Muscle of arm (tissue), 1 donor: ENCODE measurements at regions not wholly inside any gene's neighbourhood (a gene's known extent, or its start where the extent isn't known, plus 50 kb on each side); places are given as distances from the start of the nearest gene placed in this dataset.
"Not testable (repeated sequence)": the region's sequence is repeated elsewhere in the genome, so short reads cannot be mapped to it uniquely, and the experiment has no call there.

Experiments
- DNase-seq: peaks from one replicate; pipeline ENCODE4 v3.0.0-alpha.2; 2013

DNA sequence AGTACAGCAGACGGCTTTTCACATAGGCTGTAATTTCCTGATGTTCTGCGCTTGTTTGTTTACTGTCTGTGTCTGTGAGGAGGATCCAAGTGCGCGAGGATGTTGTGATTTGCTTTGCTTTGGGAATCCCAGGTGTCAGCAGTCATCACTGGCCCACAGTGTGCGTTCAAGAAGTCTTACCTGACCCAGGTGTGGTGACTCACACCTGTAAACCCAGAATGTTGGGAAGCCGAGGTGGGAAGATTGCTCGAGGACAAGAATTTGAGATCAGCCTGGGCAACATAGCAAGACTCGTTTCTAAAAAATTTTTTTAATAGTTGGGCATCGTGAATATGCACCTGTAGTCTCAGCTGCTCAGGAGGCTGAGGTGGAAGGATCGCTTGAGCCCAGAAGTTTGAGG is 110.7 kb downstream of the CRLF3 start:
- not testable (repeated sequence) for DNase-seq

DNA sequence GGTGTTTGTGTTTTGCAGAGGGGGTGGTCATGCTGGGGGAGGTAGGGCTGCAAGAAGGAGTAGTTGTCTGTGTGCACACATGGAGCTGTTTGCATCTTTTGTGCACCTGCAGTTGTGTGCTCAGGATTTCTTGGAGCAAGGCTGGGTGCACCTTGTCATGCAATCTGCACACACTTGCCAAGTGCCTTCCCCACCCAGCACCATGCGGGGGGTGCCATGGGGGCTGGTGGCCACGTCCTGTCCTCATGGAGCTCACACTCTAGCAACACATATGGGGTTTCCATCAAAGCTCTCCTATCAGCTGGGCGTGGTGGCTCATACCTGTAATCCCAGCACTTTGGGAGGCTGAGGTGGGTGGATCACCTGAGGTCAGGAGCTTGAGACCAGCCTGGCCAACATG is 111.6 kb downstream of the CRLF3 start:
- DNase-seq, result not testable (repeated sequence)

DNA sequence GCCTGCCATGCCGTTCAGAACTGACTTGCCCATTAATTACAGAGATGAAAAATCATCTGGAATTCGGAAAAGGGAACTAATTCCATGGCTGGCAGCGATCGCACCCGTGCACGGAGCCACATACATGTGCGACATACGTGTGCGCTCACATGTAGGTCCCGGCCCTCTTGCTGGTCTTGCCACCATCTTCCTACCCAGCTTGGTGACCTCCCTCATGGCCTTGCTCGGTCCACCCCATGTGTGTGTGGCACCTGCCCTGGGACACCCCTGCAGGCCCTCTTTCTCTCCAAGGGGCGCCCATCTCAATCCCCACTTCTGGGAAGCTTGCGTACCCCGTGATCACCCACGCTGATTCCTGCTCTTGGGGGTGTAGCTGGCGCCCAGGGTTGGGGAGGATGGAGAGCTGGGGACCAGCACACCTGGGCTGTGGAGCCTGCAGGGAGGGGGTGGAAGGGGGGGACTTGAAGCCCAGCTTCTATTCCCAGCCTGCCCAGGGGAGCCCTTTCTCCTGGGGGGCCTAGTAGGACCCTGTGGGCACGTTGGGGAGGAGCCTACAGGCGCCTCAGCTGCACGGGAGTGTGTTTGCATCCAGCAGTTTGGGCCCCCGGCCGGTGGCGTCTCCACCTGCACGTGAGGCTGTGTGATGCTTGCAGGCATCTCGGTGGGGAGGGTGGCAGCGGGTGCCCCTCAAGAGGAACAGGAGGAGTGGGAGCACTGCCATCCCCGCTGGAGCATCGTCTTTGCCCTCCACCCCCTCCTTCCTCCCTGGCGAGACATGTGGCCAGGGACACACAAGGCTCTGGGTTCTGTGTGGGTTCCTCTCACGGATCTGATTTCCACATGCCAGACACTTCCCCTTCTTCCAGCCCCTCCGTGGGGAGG is 112.6 kb downstream of the CRLF3 start:
- not testable (repeated sequence) for DNase-seq

DNA sequence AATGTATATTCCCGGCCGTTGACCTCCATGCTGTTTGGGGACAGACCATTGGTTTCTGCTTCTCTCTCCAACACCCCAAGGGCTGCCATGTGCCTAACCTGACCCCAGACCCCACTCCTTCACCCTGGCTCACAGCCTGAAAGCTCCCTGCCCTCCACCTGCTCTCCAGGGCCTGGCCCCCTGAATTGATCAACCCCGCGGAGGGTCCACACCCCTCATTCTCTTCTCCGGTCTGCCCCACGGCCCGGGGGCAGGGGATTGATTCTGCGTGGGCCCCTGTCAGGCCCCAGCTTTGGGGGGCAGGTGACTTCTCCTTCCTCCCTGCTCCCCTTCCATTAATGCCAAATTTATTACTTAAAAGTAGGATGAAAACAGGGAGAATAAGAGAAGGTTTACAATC is 113.3 kb downstream of the CRLF3 start:
- DNase-seq, result not testable (repeated sequence)

DNA sequence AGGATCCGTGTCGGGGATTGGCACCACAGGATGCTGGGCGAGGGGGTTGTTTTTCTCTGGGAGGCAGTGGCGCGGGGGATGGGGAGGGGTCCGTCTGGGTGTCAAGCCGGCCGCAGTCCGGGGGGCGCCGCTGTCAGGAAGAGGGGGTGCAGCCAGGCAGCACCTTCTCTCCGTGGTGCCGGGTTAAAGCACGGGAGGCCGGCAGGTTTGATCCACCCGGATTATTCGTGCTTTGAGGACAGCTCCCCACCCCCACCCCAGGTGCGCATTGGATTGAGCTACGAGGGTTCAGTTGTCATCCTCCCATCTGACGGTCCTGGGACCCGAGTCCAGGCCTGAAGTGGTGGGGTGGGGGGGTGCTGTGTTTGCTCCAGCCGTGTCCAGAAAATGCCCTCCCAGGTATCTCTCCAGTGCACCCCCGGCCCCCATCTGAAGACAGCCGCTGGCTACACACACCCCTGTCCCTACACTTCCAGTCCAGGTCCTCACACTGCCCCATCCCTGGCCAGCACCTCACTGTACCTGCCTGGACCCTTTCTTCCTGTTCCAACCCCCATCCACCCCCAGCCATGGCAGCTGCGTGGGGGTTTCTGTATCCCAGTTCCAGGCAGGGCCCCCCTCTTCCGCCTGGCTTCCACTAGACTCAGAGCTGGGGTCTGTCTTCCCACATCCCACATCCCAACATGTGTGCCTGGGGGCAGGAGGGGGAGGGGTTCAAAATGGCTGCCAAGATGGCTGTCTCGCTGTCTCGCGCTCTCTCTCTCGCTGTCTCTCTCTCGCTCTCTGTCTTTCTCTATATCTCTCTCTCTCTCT is 114.0 kb downstream of the CRLF3 start:
- not testable (repeated sequence) for DNase-seq

DNA sequence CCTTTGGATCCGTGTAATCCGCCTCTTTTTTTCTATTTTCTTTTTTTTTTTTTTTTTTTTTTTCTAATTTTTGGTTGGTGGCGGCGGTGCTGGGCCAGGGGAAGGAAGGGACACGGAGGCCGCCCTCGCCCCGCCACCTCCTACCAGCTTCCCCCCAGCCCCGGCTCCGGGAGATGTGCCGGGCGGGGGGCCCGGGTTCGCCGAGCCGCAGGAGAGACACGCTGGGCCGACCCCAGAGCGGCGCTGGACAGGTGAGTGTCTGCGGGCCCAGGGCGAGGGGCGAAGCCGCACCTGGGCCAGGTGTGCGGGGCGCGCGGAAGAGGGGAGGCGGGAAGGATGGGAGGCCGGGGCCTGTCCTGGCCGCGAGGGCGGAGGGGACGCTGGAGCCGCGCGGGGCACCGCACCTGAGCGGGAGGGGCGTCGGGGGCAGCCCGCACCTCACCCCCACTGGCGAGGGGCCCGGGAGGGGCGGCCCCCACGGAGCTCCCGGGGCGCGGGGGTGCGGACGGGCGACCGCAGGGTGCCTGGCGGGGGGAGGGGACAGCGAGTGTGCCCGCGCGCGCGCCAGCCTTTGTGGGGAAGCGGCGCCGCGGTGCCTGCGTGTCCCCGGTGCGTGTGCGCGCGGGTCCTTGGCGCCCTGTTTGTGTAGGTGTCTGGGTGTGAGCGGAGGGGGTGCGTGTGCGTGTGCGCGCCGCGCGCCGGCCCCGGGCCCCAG is 114.8 kb downstream of the CRLF3 start:
- not testable (repeated sequence) for DNase-seq

DNA sequence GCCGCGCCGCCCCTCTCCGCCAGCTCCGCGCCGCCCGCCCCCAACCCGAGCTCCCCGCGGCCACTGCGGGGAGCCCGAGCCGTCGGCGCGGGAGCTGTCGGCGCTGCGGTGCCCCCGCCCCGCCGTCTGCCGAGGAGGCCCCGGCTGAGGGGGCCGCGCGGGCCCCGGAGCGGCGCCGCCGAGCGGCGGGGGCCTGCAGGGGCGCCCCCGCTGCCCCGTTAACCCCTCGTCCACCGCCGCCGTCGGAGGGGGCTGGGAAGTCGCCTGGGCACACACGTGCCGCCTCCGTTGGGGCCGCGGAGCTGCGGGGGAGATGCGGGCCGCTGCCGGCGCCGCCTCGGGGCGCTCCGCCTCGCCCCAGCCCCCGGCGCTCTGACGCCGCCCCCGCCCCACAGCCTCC is 115.4 kb downstream of the CRLF3 start:
- not testable (repeated sequence) for DNase-seq

DNA sequence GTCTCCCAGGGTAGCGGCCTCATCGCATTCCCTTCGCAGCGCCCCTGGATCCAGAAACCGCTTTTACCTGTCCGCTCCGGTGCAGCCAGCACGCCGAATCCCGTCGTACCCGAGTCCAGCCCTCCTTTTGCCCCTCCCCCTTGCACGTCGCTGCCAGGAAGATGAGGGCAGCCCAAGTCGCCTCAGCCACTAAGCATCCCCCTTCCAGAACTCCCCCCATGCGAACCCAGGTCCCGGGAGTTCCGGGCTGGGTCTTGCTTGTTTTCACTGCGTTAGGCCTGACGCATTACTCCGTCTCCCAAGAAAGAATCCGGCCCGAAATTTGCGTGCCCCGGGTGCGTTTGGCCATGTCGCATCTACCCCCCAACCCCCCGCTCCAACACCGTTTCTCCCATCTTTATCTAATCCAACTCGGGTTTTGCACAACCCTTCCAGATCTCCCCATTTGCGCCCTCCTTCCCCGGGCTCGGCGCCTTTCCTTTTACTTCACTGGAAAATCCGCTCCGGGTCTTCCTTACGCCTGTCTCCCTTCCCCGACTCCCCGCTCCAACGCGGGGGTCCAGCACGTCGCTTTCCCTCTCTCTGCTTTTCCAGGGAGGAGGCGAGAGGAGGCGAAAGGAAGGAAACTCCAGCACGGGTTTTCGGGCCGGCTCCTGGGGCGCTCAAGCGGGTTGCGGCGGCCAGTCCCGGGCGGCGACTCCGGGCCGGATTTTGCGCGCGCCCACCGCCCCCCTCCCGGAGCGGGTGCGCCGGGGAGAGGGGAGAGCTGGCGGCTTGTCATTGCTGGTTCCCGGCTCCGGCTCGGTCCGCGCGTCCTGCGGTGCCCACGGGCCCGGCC is 116.0 kb downstream of the CRLF3 start:
- DNase-seq, result peak; percentile 95

DNA sequence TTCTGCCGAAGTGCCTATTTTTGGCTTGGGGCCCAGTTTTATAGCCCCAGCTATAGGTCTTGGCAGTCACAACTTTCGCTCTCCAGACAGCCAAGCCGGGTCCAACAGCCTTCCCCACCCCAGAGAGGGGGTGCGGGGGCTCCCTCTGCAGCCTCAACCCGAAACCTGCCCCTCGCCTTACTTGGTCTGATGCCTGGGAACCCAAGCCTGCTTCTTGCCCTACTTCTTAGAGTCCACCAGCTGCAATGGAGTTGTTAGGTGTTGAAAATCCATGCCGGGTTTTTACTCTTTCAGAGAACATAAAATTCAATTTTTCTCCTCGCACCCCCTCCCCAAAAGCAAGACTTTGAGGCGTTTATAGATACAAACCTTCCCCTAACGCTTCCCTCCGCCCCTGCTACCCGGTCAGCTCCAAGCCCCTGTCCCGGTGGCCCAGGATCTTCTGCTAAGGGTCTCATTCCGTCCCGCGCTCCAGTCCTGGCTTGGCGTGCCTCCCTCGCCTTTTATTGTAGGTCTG is 116.7 kb downstream of the CRLF3 start:
- DNase-seq, result peak; percentile 67

DNA sequence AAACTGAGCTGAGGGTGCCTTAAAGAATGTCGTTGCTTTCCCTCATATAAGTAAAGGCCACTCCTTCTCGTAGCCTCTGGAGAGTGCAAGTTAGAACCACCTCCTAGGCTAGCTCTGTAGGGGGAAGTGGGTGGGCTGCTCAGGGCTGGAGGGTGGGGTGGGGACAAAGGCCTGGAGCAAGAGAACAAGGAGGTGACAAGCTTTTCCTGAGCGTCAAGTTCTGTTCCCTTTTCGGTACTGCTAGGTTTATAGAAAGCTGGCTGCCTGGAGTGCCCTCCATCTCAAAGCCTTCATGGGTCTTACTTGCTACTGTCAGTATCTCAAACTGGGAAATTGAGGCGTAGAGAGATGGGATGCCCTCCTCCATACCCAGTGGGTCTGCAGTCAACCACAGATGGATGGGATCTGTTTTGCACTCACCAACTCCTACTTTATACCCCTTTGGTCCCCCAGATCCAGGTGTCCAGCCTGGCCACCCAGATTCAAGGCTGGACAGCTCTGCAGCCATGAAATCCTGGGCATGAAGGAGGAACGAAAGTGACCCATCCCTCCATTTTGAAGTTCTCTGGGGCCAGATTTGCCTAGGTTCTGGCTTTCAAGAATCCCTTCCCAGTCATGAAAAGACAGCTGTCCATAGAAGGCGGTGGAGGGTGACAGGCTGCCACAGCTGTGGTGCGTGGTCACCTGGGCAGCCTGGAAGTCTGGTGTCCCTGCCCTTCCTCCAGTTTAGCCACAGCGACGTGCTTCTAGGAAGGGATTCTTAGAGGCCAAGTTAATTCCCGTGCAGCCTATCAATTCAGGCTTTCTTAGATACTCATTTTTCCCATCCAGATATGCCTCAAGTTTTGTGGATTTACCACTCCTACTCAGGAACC is 117.8 kb downstream of the CRLF3 start:
- DNase-seq, result not testable (repeated sequence)

DNA sequence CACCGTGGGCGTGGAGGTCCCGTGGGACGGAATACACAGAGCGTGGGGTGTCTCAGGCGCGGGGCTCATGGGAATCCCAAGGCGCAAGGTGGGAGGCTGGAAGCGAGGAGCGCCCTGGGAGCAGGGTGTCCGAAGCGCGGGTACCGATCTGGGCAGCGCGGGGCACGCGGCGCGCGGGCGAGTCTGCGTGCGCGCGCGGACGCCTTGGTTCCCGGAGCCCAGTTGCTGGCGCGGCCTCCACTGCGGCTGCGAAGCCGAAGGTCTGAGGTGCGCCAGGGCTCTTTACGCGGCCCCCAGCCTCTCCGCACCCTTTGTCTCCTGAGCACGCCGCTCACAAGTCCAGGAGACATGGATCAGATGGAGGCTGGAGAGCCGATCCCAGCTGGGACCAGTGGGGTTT is 118.5 kb downstream of the CRLF3 start:
- DNase-seq, result not testable (repeated sequence)

DNA sequence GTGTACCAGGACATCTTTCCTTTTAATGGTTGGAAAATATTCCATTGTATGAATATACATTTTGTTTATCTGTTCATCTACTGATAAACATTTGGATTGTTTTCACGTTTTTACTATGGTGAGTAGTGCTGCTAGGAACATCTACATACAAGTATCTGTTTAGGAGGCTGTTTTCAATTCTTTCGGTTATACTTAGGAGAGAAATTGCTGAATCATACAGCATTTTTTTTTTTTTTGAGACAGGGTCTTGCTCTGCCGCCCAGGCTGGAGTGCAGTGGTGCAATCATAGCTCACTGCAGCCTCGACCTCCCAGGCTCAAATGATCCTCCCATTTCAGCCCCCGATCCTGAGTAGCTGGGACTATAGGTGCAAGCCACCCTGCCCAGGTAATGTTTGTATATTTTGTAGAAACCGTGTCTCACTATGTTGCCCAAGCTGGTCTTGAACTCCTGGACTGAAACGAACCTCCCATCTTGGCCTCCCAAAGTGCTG is 122.9 kb downstream of the CRLF3 start:
- no peak for DNase-seq

DNA sequence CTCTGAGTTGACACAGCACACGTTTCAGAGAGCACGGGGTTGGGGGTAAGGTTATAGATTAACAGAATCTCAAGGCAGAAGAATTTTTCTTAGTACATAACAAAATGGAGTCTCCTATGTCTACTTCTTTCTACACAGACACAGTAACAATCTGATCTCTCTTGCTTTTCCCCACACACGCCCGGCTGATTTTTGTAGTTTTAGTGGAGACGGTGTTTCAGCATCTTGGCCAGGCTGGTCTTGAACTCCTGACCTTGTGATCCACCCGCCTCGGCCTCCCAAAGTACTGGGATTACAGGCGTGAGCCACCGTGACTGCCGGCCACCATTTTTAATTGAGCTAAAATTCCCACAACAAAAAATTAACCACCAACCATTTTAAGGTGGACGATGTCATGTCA is 123.7 kb downstream of the CRLF3 start:
- not testable (repeated sequence) for DNase-seq

DNA sequence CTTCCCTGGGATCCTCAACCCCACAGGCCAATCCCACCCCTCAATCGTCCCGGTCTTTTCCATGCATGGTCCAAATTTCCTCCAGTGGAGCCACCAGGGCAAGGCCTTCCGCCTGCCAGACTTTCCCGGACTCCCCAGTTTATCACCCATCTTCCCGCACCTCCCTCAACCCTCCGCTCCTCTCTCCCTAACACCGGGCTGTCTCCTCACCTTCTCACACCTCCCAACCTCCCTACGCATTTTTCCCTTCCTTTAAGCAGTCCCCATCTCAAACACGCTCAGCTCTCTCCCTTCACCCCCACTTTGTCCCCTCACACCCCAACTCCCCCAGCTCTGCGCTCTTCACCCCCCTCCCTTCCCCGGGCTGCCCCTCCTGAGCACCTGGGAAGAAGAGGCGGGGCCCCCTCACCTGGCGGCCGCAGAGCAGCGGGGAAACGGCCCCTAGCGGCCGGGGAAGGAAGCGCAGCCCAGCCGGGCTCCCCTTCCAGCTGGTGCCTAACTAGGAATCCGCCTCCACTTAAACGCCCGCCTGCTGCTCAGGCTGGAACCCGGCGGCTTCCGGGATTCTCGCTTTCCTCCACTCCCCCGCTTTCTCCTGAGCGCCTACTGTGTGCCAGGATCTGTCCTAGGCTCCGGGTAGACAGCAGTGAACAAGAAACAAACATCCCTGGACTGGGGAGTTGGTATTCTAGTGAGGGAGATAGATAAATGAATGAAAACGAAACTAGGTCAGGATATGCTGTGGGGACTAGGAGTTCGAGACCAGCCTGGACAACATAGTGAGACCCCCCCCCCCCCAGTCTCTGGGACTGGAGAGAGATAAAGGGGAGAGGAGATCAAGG is 126.7 kb downstream of the CRLF3 start:
- DNase-seq, result peak; percentile 48

DNA sequence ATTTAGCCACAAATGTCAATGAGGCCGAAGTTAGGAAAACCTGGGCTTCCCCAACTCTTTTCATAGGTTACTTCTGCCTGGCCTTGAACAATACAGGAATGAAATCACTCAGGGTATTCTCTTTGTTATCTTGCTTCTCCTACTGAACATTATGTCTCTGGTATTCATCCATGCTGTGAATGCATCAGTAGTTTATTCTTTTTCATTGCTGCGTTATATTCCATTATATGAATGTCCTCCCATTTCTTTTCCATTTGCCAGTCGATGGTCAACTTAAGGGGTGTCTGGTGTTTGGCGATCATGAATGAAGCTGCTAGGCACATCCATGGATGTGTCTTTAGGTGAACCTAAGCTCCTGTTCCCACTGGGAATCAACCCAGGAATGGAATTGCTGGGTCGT is 128.3 kb downstream of the CRLF3 start:
- no peak for DNase-seq

DNA sequence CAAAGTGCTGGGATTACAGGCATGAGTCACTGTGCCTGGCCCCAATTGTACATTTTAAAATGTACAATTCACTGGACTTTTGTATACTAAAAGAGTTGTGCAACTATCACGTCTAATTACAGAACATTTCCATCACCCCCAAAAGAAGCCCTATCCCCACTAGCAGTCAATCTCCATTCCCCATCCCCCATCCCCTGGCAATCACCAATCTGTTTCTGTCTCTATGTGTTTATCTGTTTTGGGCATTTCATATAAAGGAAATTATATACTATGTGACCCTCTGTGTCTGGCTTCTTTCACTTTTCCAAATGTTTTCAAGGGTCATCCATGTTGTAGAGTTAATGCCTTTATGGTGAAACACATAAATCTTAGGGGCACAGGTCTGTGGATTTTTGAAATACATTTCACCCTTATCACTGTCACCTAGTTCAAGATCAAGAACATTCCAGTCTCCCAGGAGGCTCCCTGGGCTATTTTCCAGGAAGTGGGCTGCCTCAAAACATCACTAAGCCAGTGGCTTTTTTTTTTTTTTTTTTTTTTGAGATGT is 129.2 kb downstream of the CRLF3 start:
- DNase-seq, result not testable (repeated sequence)

DNA sequence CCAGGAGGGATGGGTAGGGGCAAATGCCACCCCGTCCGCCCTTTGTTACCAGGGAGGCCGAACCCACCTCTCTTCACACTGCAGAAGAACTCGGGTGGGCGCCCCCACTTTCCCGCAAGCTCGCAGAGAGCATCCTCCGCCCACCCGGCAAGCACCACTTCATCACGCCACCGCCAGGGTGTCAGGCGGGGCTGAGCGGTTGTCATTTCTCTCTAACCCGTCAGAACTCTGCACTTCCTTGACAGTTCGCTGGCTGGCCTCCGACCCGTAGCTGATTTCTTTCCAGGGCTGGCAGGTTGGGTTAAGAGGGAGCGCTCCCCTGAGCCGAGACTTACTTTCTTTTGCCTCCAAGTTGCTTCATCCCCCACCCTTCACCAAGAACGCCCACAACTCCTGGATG is 130.7 kb downstream of the CRLF3 start:
- DNase-seq, result not testable (repeated sequence)

DNA sequence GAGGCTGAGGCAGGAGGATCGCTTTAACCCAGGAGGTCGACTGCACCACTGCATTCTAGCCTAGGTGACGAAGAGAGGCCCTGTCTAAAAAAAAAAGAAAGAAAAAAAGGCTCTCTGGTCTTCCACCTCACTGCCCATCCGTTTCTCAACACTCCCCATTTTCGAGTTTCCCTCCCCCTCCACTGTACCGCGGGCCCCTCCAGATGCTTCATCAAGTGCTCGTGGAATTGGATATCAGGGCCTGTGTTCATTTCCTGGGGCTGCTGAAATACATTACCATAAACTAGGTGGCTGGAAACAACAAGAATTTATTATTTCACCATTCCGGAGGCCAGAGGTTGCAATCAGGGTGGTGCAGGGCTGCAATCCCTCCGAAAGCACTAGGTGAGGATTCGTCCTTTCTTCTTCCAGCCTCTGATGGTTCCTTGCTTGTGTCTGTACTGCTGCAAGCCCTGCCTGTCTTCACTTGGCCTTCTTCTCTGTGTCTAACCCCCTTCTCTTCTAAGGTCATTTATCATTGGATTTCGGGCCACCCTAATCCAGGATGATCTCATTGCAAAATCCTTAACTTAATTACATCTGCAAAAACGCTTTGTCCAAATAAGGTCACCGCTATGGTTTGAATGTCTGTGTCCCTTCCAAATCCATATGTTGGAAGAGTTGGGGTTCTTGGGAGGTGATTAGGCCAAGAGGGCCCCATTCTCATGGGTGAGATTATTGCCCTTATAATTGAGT is 135.1 kb downstream of the CRLF3 start:
- not testable (repeated sequence) for DNase-seq
